ENCODE measurements at regions not wholly inside any gene's neighbourhood (a gene's known extent, or its start where the extent isn't known, plus 50 kb on each side); places are given as distances from the start of the nearest gene placed in this dataset.

- H3K4me3 ChIP-seq (replicated peaks in 1 of 3; ENCODE audit: insufficient read depth in 1 of 3, low read depth in 2 of 3, low read length in 3 of 3) = no peak overlapping the region
- CTCF ChIA-PET (ENCODE audit: low intra/inter-chr PET ratio, low total read pairs) = no interaction called here
- H2AFZ ChIP-seq (ENCODE audit: low read length) = no peak overlapping the region
- TF ChIP-seq FOSL2 (CRISPR knock-in tag; IDR thresholded peaks at IDR 0.05) (peak; percentile 14; the same call in 1 of the 2 replicates), ZNF225 (CRISPR knock-in tag; IDR thresholded peaks at IDR 0.05) (no peak), KLF11 (CRISPR knock-in tag; IDR thresholded peaks at IDR 0.05) (no peak), ZNF75D (CRISPR knock-in tag; IDR thresholded peaks at IDR 0.05; ENCODE audit: borderline replicate concordance) (no peak), MAFF (IDR thresholded peaks at IDR 0.05; ENCODE audit: low read depth, low read length) (peak; percentile 98), MAFK (conservative IDR thresholded peaks at IDR 0.05 in 1 of 2, IDR thresholded peaks at IDR 0.05 in 1 of 2; ENCODE audit: low read length in 2 of 2) (peak; percentile 97 to 98), ZBTB49 (CRISPR knock-in tag; IDR thresholded peaks at IDR 0.05; ENCODE audit: borderline replicate concordance) (no peak)
- H3K36me3 ChIP-seq (replicated peaks in 1 of 2; ENCODE audit: control insufficient read depth in 1 of 2, insufficient read depth in 2 of 2, low read length in 2 of 2) = no peaks in the 10 kb centered on the region
- POLR2A ChIA-PET = no interaction called here
- intact Hi-C loops (cut with micrococcal nuclease; ENCODE audit: unreplicated experiment) (no loop called here), in situ Hi-C loops (cut with HindIII; ENCODE audit: extremely low pct_ligation_motif_present, low pct_unique_long_range_greater_than_20kb) (no loop called here)
- 46% methylated on average over 9 of the region's 9 CpGs for WGBS (ENCODE audit: low lambda C conversion rate)
- H3K79me2 ChIP-seq (ENCODE audit: insufficient read depth, low read length) = no peaks in the 10 kb centered on the region
- peaks cover 11% of the 10 kb centered on the region for H3K4me1 ChIP-seq (ENCODE audit: insufficient read depth, low read length)
- no TSS peak for BruUV-seq (replicated peaks)
- ATAC-seq = no peak
- no peak overlapping the region for H3K4me2 ChIP-seq (ENCODE audit: low read depth, low read length)
- H3K9ac ChIP-seq (ENCODE audit: insufficient read depth, low read depth, low read length) = no peak overlapping the region
- DNase-seq (ENCODE audit: low spot score) = no peak
- FAIRE-seq = no peak
- H3K27ac ChIP-seq (ENCODE audit: extremely low read length, insufficient read depth, low read length) = no peak overlapping the region
- no peaks in the 10 kb centered on the region for H3K27me3 ChIP-seq (ENCODE audit: control insufficient read depth in 1 of 2, insufficient read depth in 2 of 2, low read length in 2 of 2)
- no peaks in the 10 kb centered on the region for H3K9me3 ChIP-seq (ENCODE audit: low read length)
- no peaks in the 10 kb centered on the region for H4K20me1 ChIP-seq (ENCODE audit: insufficient read depth, low read length)
These were observed 83.6 kb upstream of the XCR1 start for GRCh38 chr3:46110701-46111493.

All from HepG2 (cell line).